ENCODE measurements at regions not wholly inside any gene's neighbourhood (a gene's known extent, or its start where the extent isn't known, plus 50 kb on each side); places are given as distances from the start of the nearest gene placed in this dataset.

GRCh38 chr9:93827545-93828330 lies 127.4 kb downstream of the BARX1 start:
- DNase-seq = peak in 1 of 2 experiments; percentile 40

GRCh38 chr9:93826905-93827544 lies 128.1 kb downstream of the BARX1 start:
- DNase-seq = no peak

- peak; percentile 32 to 55 for DNase-seq
Measured at GRCh38 chr9:93826209-93826608, 128.9 kb downstream of the BARX1 start.

GRCh38 chr9:93825348-93826115 lies 129.6 kb downstream of the BARX1 start:
- no peak for DNase-seq

- no peak for DNase-seq
Measured at GRCh38 chr9:93824386-93825294, 130.5 kb downstream of the BARX1 start.

- no peak for DNase-seq
Measured at GRCh38 chr9:93823245-93824072, 131.7 kb downstream of the BARX1 start.

- no peak for DNase-seq
Measured at GRCh38 chr9:93822229-93822628, 132.9 kb downstream of the BARX1 start.

GRCh38 chr9:93821307-93821703 lies 133.8 kb downstream of the BARX1 start:
- no peak for DNase-seq

GRCh38 chr9:93820667-93821306 lies 134.4 kb downstream of the BARX1 start:
- DNase-seq = no peak

- no peak for DNase-seq
Measured at GRCh38 chr9:93819905-93820304, 135.2 kb downstream of the BARX1 start.

GRCh38 chr9:93818827-93819472 lies 136.2 kb downstream of the BARX1 start:
- DNase-seq = no peak

GRCh38 chr9:93818237-93818636 lies 136.9 kb downstream of the BARX1 start:
- DNase-seq = no peak

GRCh38 chr9:93815677-93816076 lies 139.5 kb downstream of the BARX1 start:
- DNase-seq = no peak

- DNase-seq = no peak
Measured at GRCh38 chr9:93815135-93815534, 140.0 kb downstream of the BARX1 start.

GRCh38 chr9:93814077-93814956 lies 140.8 kb downstream of the BARX1 start:
- DNase-seq = no peak

GRCh38 chr9:93813221-93814076 lies 141.7 kb downstream of the BARX1 start:
- no peak for DNase-seq

- no peak for DNase-seq
Measured at GRCh38 chr9:93812410-93812668, 142.8 kb downstream of the BARX1 start.

GRCh38 chr9:93810028-93810971 lies 144.9 kb downstream of the BARX1 start:
- DNase-seq = no peak

Measured in stimulated activated CD4-positive, alpha-beta T cell treated with anti-CD3 and anti-CD28 coated beads, Interleukin-4, amount 100 ng/mL, for 4 hours (primary cell).